Trophoblast cell (in vitro differentiated cells and primary cell): ENCODE measurements at regions not wholly inside any gene's neighbourhood (a gene's known extent, or its start where the extent isn't known, plus 50 kb on each side); places are given as distances from the start of the nearest gene placed in this dataset.

Experiments used
- DNase-seq, 2 donors: peaks; one replicate each; pipeline ENCODE4 v3.0.0-alpha.2; 2016
- H2AFZ ChIP-seq: 2 replicates; pipeline ENCODE4 v1.6.1; 2013; ENCODE audit warnings: low read length, moderate library complexity, mild to moderate bottlenecking; ENCODE audit not compliant: insufficient read depth, poor library complexity
- H2AK5ac ChIP-seq: 2 replicates; pipeline ENCODE4 v1.6.1; 2013; ENCODE audit warnings: mild to moderate bottlenecking, low read length
- H2BK120ac ChIP-seq: 2 replicates; pipeline ENCODE4 v1.6.1; 2013; ENCODE audit warnings: low read length, mild to moderate bottlenecking, moderate library complexity; ENCODE audit not compliant: insufficient read depth, poor library complexity
- H2BK12ac ChIP-seq: 2 replicates; pipeline ENCODE4 v1.6.1; 2013; ENCODE audit warnings: mild to moderate bottlenecking, low read length, moderate library complexity
- H2BK5ac ChIP-seq: 2 replicates; pipeline ENCODE4 v1.6.1; 2013; ENCODE audit warnings: low read length, low read depth, moderate library complexity, mild to moderate bottlenecking; ENCODE audit not compliant: poor library complexity
- H3K14ac ChIP-seq: 2 replicates; pipeline ENCODE4 v1.6.1; 2013; ENCODE audit warnings: mild to moderate bottlenecking, low read length
- H3K18ac ChIP-seq: 2 replicates; pipeline ENCODE4 v1.6.1; 2013; ENCODE audit warnings: mild to moderate bottlenecking, low read length
- H3K23ac ChIP-seq: 2 replicates; pipeline ENCODE4 v1.6.1; 2013; ENCODE audit warnings: low read length
- H3K27ac ChIP-seq: 2 replicates; pipeline ENCODE4 v1.5.1; 2013; ENCODE audit warnings: low read depth, mild to moderate bottlenecking, inconsistent platforms, low read length, moderate library complexity
- H3K27me3 ChIP-seq: 2 replicates; pipeline ENCODE4 v1.6.1; 2013; ENCODE audit warnings: inconsistent platforms, mild to moderate bottlenecking, low read length, moderate library complexity; ENCODE audit not compliant: insufficient read depth
- H3K36me3 ChIP-seq, 2 experiments: 1 replicate in 1 of 2; 2 replicates in 1 of 2; pipeline ENCODE4 v1.6.1; 2013; ENCODE audit warnings: low read length in 2 of 2, mild to moderate bottlenecking in 2 of 2, moderate library complexity in 1 of 2; ENCODE audit not compliant: insufficient read depth in 2 of 2, control insufficient read depth in 1 of 2
- H3K4ac ChIP-seq: 2 replicates; pipeline ENCODE4 v1.6.1; 2013; ENCODE audit warnings: low read depth, mild to moderate bottlenecking, low read length, moderate library complexity
- H3K4me1 ChIP-seq, 2 experiments: 1 replicate in 1 of 2; 2 replicates in 1 of 2; pipeline ENCODE4 v1.6.1; 2013; ENCODE audit warnings: low read length in 2 of 2, mild to moderate bottlenecking in 2 of 2, moderate library complexity in 1 of 2; ENCODE audit not compliant: insufficient read depth in 2 of 2, control insufficient read depth in 1 of 2
- H3K4me2 ChIP-seq: 2 replicates; pipeline ENCODE4 v1.6.1; 2013; ENCODE audit warnings: inconsistent platforms, mild to moderate bottlenecking, low read length, moderate library complexity
- H3K4me3 ChIP-seq: 2 replicates; pipeline ENCODE4 v1.5.1; 2013; ENCODE audit warnings: mild to moderate bottlenecking, low read depth, low read length, inconsistent platforms
- H3K79me1 ChIP-seq: one replicate; pipeline ENCODE4 v1.6.1; 2013; ENCODE audit warnings: low read length
- H3K79me2 ChIP-seq: 2 replicates; pipeline ENCODE4 v1.6.1; 2013; ENCODE audit warnings: low read length, mild to moderate bottlenecking; ENCODE audit not compliant: control insufficient read depth, insufficient read depth, poor library complexity
- H3K9ac ChIP-seq: 2 replicates; pipeline ENCODE4 v1.6.1; 2013; ENCODE audit warnings: mild to moderate bottlenecking, low read length
- H3K9me3 ChIP-seq: 2 replicates; pipeline ENCODE4 v1.6.1; 2013; ENCODE audit warnings: low read depth, mild to moderate bottlenecking, control low read depth, inconsistent platforms, low read length; ENCODE audit not compliant: insufficient read depth
- H4K12ac ChIP-seq: 2 replicates; pipeline ENCODE4 v1.6.1; 2013; ENCODE audit warnings: low read depth, mild to moderate bottlenecking, low read length, moderate library complexity
- H4K8ac ChIP-seq: 2 replicates; pipeline ENCODE4 v1.6.1; 2013; ENCODE audit warnings: low read depth, mild to moderate bottlenecking, low read length, moderate library complexity
- H4K91ac ChIP-seq: one replicate; pipeline ENCODE4 v1.6.1; 2013; ENCODE audit warnings: low read depth, mild to moderate bottlenecking, low read length, moderate library complexity
- WGBS: extraction: QIAGEN DNeasy Blood & Tissue Kit; methylation state at CpG from one replicate; pipeline ENCODE4 v1.1.7; 2013; ENCODE audit warnings: missing lambda C conversion rate; ENCODE audit not compliant: insufficient read length, insufficient coverage; ENCODE audit errors: extremely low coverage; 5-methylcytosine and 5-hydroxymethylcytosine counted together

- Histone ChIP-seq H3K36me3 (no peaks in the 10 kb centered on the region), H3K4me1 (peaks cover 0 to 7% of the 10 kb centered on the region in 2 experiments), H4K12ac (no peak overlapping the region), H2BK12ac (no peak overlapping the region), H3K9ac (no peak overlapping the region), H3K4ac (no peak overlapping the region), H2AK5ac (no peak overlapping the region), H3K9me3 (no peaks in the 10 kb centered on the region), H2BK5ac (no peak overlapping the region), H3K27ac (no peak overlapping the region), H3K79me1 (peaks cover 2% of the 10 kb centered on the region), H2AFZ (no peak overlapping the region), H4K91ac (no peak overlapping the region), H4K8ac (no peak overlapping the region), H3K18ac (no peak overlapping the region), H3K79me2 (no peaks in the 10 kb centered on the region), H3K23ac (no peak overlapping the region), H3K4me2 (no peak overlapping the region), H3K4me3 (no peak overlapping the region), H3K27me3 (no peaks in the 10 kb centered on the region), H2BK120ac (no peak overlapping the region), H3K14ac (no peak overlapping the region)
- DNase-seq = no peak
- no CpG with 5 or more reads among the region's 1 CpG for WGBS
Measured at GRCh38 chr3:36305929-36306520, 74.3 kb upstream of the STAC start.

- H2BK12ac ChIP-seq = no peak overlapping the region
- H3K14ac ChIP-seq = no peak overlapping the region
- H3K79me1 ChIP-seq = no peaks in the 10 kb centered on the region
- WGBS = no CpG with 5 or more reads among the region's 1 CpG
- no peak overlapping the region for H3K18ac ChIP-seq
- no peak overlapping the region for H3K4me3 ChIP-seq
- no peak for DNase-seq
- no peak overlapping the region for H3K9ac ChIP-seq
- no peak overlapping the region for H3K27ac ChIP-seq
- no peaks in the 10 kb centered on the region for H3K9me3 ChIP-seq
- H4K91ac ChIP-seq = no peak overlapping the region
- no peak overlapping the region for H2AK5ac ChIP-seq
- H3K79me2 ChIP-seq = no peaks in the 10 kb centered on the region
- no peaks in the 10 kb centered on the region for H3K27me3 ChIP-seq
- no peak overlapping the region for H4K12ac ChIP-seq
- no peaks in the 10 kb centered on the region for H3K36me3 ChIP-seq
- H2BK5ac ChIP-seq = no peak overlapping the region
- H3K4me1 ChIP-seq = no peaks in the 10 kb centered on the region
- no peak overlapping the region for H2BK120ac ChIP-seq
- H3K4me2 ChIP-seq = no peak overlapping the region
- no peak overlapping the region for H3K23ac ChIP-seq
- no peak overlapping the region for H2AFZ ChIP-seq
- H3K4ac ChIP-seq = no peak overlapping the region
- no peak overlapping the region for H4K8ac ChIP-seq
Measured at GRCh38 chr3:36309092-36309491, 71.2 kb upstream of the STAC start.

GRCh38 chr3:36312351-36312750, 68.0 kb upstream of the STAC start:
- H3K9ac ChIP-seq = no peak overlapping the region
- no peak overlapping the region for H4K12ac ChIP-seq
- H2BK120ac ChIP-seq = no peak overlapping the region
- no peaks in the 10 kb centered on the region for H3K9me3 ChIP-seq
- no peak overlapping the region for H4K91ac ChIP-seq
- H4K8ac ChIP-seq = no peak overlapping the region
- no peaks in the 10 kb centered on the region for H3K27me3 ChIP-seq
- H3K4me3 ChIP-seq = no peak overlapping the region
- H3K79me1 ChIP-seq = no peaks in the 10 kb centered on the region
- H3K36me3 ChIP-seq = no peaks in the 10 kb centered on the region
- H2AK5ac ChIP-seq = no peak overlapping the region
- H3K18ac ChIP-seq = no peak overlapping the region
- no peak overlapping the region for H3K27ac ChIP-seq
- no peak overlapping the region for H3K23ac ChIP-seq
- no peak overlapping the region for H3K4me2 ChIP-seq
- H2BK5ac ChIP-seq = no peak overlapping the region
- DNase-seq = no peak
- H3K14ac ChIP-seq = no peak overlapping the region
- no peak overlapping the region for H2BK12ac ChIP-seq
- no peak overlapping the region for H2AFZ ChIP-seq
- no peaks in the 10 kb centered on the region for H3K79me2 ChIP-seq
- no peaks in the 10 kb centered on the region for H3K4me1 ChIP-seq
- no peak overlapping the region for H3K4ac ChIP-seq

GRCh38 chr3:36317915-36318314, 62.4 kb upstream of the STAC start:
- peaks cover 3 to 6% of the 10 kb centered on the region in 2 experiments for H3K4me1 ChIP-seq
- no peaks in the 10 kb centered on the region for H3K79me1 ChIP-seq
- H3K23ac ChIP-seq = no peak overlapping the region
- H2BK120ac ChIP-seq = no peak overlapping the region
- H4K12ac ChIP-seq = no peak overlapping the region
- H3K27ac ChIP-seq = no peak overlapping the region
- no peak overlapping the region for H2AK5ac ChIP-seq
- WGBS = no CpG with 5 or more reads among the region's 3 CpGs
- no peak overlapping the region for H3K18ac ChIP-seq
- H3K4me2 ChIP-seq = no peak overlapping the region
- no peak overlapping the region for H3K4me3 ChIP-seq
- no peak overlapping the region for H4K8ac ChIP-seq
- H3K36me3 ChIP-seq = no peaks in the 10 kb centered on the region
- H3K9me3 ChIP-seq = no peaks in the 10 kb centered on the region
- no peak overlapping the region for H2AFZ ChIP-seq
- H3K4ac ChIP-seq = no peak overlapping the region
- no peak overlapping the region for H3K14ac ChIP-seq
- no peak overlapping the region for H4K91ac ChIP-seq
- H3K79me2 ChIP-seq = no peaks in the 10 kb centered on the region
- H2BK12ac ChIP-seq = no peak overlapping the region
- no peaks in the 10 kb centered on the region for H3K27me3 ChIP-seq
- H2BK5ac ChIP-seq = no peak overlapping the region
- no peak for DNase-seq
- no peak overlapping the region for H3K9ac ChIP-seq
